H9 (cell line): ENCODE measurements at regions not wholly inside any gene's neighbourhood (a gene's known extent, or its start where the extent isn't known, plus 50 kb on each side); places are given as distances from the start of the nearest gene placed in this dataset.

Experiments
- DNase-seq: peaks from one replicate; pipeline ENCODE4 v3.0.0-alpha.2; 2017
- H2AFZ ChIP-seq: one replicate; pipeline ENCODE4 v1.6.1; 2013; ENCODE audit warnings: mild to moderate bottlenecking, low read length, control low read depth, moderate library complexity
- H2AK5ac ChIP-seq: 2 replicates; pipeline ENCODE4 v1.6.1; 2013; ENCODE audit warnings: low read length, control low read depth, mixed read lengths; ENCODE audit not compliant: insufficient read length
- H2BK120ac ChIP-seq: one replicate; pipeline ENCODE4 v1.6.1; 2013; ENCODE audit warnings: low read depth, mild to moderate bottlenecking, low read length, control low read depth, inconsistent platforms; ENCODE audit not compliant: poor library complexity, severe bottlenecking
- H2BK12ac ChIP-seq: 2 replicates; pipeline ENCODE4 v1.6.1; 2013; ENCODE audit warnings: low read length, control low read depth, mixed read lengths, low read depth; ENCODE audit not compliant: insufficient read length
- H2BK15ac ChIP-seq: 2 replicates; pipeline ENCODE4 v1.6.1; 2013; ENCODE audit warnings: low read depth, low read length, control low read depth
- H2BK20ac ChIP-seq: one replicate; pipeline ENCODE4 v1.6.1; 2013; ENCODE audit warnings: low read depth, mild to moderate bottlenecking, low read length, control low read depth, inconsistent platforms; ENCODE audit not compliant: poor library complexity, severe bottlenecking
- H2BK5ac ChIP-seq: 2 replicates; pipeline ENCODE4 v1.6.1; 2013; ENCODE audit warnings: low read length, control low read depth, mixed read lengths; ENCODE audit not compliant: insufficient read length
- H3K14ac ChIP-seq: 2 replicates; pipeline ENCODE4 v1.6.1; 2013; ENCODE audit warnings: low read length, control low read depth; ENCODE audit not compliant: insufficient read depth
- H3K18ac ChIP-seq: 2 replicates; pipeline ENCODE4 v1.6.1; 2013; ENCODE audit warnings: low read depth, mild to moderate bottlenecking, mixed read lengths, low read length, control low read depth; ENCODE audit not compliant: insufficient read length
- H3K23ac ChIP-seq: 2 replicates; pipeline ENCODE4 v1.6.1; 2013; ENCODE audit warnings: low read length, control low read depth, mixed read lengths, low read depth; ENCODE audit not compliant: insufficient read length
- H3K23me2 ChIP-seq: 2 replicates; pipeline ENCODE4 v1.6.1; 2013; ENCODE audit warnings: low read depth, mild to moderate bottlenecking, mixed read lengths, low read length, control low read depth; ENCODE audit not compliant: insufficient read length, poor library complexity, severe bottlenecking
- H3K27ac ChIP-seq: 2 replicates; pipeline ENCODE4 v1.5.1; 2013; ENCODE audit warnings: low read length, control low read depth, mixed read lengths, low read depth; ENCODE audit not compliant: insufficient read length
- H3K27me3 ChIP-seq: 2 replicates; pipeline ENCODE4 v1.6.1; 2013; ENCODE audit warnings: low read length, control low read depth, inconsistent platforms; ENCODE audit not compliant: insufficient read depth
- H3K4ac ChIP-seq: 2 replicates; pipeline ENCODE4 v1.6.1; 2013; ENCODE audit warnings: low read depth, mild to moderate bottlenecking, control low read depth, inconsistent platforms, low read length, moderate library complexity
- H3K4me1 ChIP-seq: 2 replicates; pipeline ENCODE4 v1.6.1; 2013; ENCODE audit warnings: low read length, control low read depth, inconsistent platforms; ENCODE audit not compliant: insufficient read depth
- H3K4me2 ChIP-seq: 2 replicates; pipeline ENCODE4 v1.6.1; 2013; ENCODE audit warnings: low read length, control low read depth, mixed read lengths; ENCODE audit not compliant: insufficient read length, insufficient read depth
- H3K56ac ChIP-seq: 2 replicates; pipeline ENCODE4 v1.6.1; 2013; ENCODE audit warnings: low read depth, mild to moderate bottlenecking, mixed read lengths, low read length, control low read depth; ENCODE audit not compliant: insufficient read length
- H3K79me1 ChIP-seq: 2 replicates; pipeline ENCODE4 v1.6.1; 2013; ENCODE audit warnings: low read depth, mild to moderate bottlenecking, moderate library complexity, low read length, control low read depth, inconsistent platforms; ENCODE audit not compliant: insufficient read depth, poor library complexity, severe bottlenecking
- H3K79me2 ChIP-seq: 2 replicates; pipeline ENCODE4 v1.6.1; 2013; ENCODE audit warnings: low read length, control low read depth, inconsistent platforms; ENCODE audit not compliant: insufficient read depth
- H3K9ac ChIP-seq: 2 replicates; pipeline ENCODE4 v1.6.1; 2013; ENCODE audit warnings: low read length, control low read depth, mixed read lengths; ENCODE audit not compliant: insufficient read length; ENCODE audit errors: extremely low read depth
- H3K9me3 ChIP-seq: one replicate; pipeline ENCODE4 v1.6.1; 2013; ENCODE audit warnings: low read depth, low read length, inconsistent platforms; ENCODE audit not compliant: control insufficient read depth
- H3T11ph ChIP-seq: one replicate; pipeline ENCODE4 v1.6.1; 2013; ENCODE audit warnings: mild to moderate bottlenecking, low read length, control low read depth, inconsistent platforms
- H4K20me1 ChIP-seq: one replicate; pipeline ENCODE4 v1.6.1; 2013; ENCODE audit not compliant: control insufficient read depth, insufficient read length, insufficient read depth
- H4K5ac ChIP-seq: 2 replicates; pipeline ENCODE4 v1.6.1; 2013; ENCODE audit warnings: low read depth, mild to moderate bottlenecking, mixed read lengths, low read length, control low read depth; ENCODE audit not compliant: insufficient read length
- H4K8ac ChIP-seq: replicated peaks from 2 replicates; pipeline ENCODE4 v1.6.1; 2013; ENCODE audit warnings: low read length, control low read depth, mixed read lengths, low read depth; ENCODE audit not compliant: insufficient read length
- H4K91ac ChIP-seq: 2 replicates; pipeline ENCODE4 v1.6.1; 2013; ENCODE audit warnings: low read depth, mild to moderate bottlenecking, moderate library complexity, mixed read lengths, low read length, control low read depth; ENCODE audit not compliant: insufficient read length
- H3K27ac Mint-ChIP-seq, 3 experiments: 2 replicates in 2 of 3; 3 replicates in 1 of 3; pipeline ENCODE4 v1.8.0; 2020 to 2021; ENCODE audit warnings: mixed read lengths in 3 of 3, mild to moderate bottlenecking in 1 of 3, moderate library complexity in 1 of 3
- H3K27me3 Mint-ChIP-seq: 2 replicates; pipeline ENCODE4 v1.8.0; 2021; ENCODE audit warnings: low read depth, mild to moderate bottlenecking, moderate library complexity, mixed read lengths
- H3K36me3 Mint-ChIP-seq, 3 experiments: 2 replicates in 2 of 3; 3 replicates in 1 of 3; pipeline ENCODE4 v1.8.0; 2020 to 2021; ENCODE audit warnings: low read depth in 3 of 3, mixed read lengths in 3 of 3; ENCODE audit not compliant: insufficient read depth in 1 of 3
- H3K4me1 Mint-ChIP-seq, 2 experiments: 2 replicates each; pipeline ENCODE4 v1.8.0; 2020; ENCODE audit warnings: mixed read lengths in 2 of 2
- H3K4me3 Mint-ChIP-seq, 2 experiments: 2 replicates in 1 of 2; 3 replicates in 1 of 2; pipeline ENCODE4 v1.8.0; 2020 to 2021; ENCODE audit warnings: mild to moderate bottlenecking in 2 of 2, mixed read lengths in 2 of 2, moderate library complexity in 1 of 2
- H3K9me3 Mint-ChIP-seq, 2 experiments: 2 replicates in 1 of 2; 3 replicates in 1 of 2; pipeline ENCODE4 v1.8.0; 2020; ENCODE audit warnings: mild to moderate bottlenecking in 2 of 2, mixed read lengths in 2 of 2, moderate library complexity in 1 of 2
- WGBS: extraction: QIAGEN DNeasy Blood & Tissue Kit; methylation state at CpG from one replicate; pipeline ENCODE4 v1.1.7; 2013; ENCODE audit warnings: missing lambda C conversion rate, low lambda C conversion rate, mixed read lengths; ENCODE audit not compliant: insufficient read length; ENCODE audit errors: extremely low coverage; 5-methylcytosine and 5-hydroxymethylcytosine counted together
- TF ChIP-seq, protein P1 (sequence below): fragments of 200-600 bp; sonication (generic); conservative IDR thresholded peaks from 3 replicates; pipeline ENCODE4 v1.8.0; 2021; ENCODE audit warnings: antibody characterized with exemption, mild to moderate bottlenecking

DNA sequence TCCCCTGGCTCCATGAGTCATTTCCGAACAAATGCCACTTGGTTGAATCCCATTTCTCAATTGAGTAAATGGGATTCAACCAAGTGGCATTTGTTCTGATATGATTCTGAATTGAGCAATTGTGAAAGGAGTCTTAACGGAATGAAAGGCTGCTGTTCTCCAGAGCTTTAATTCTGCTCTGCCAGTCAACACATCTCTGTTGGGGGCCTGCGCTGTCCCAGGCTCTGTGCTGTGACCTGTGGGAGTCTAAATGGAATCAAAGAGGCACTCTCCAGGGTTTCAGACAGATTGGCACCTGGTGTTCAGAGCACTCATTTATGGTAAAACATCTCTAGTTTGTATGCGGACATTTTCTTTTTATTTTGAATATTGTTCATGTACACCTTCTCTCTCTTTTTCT is 126.2 kb downstream of the WSCD1 start:
- no peak for DNase-seq
- no CpG with 5 or more reads among the region's 4 CpGs for WGBS
- no peak overlapping the region for H4K91ac ChIP-seq
- no peak overlapping the region for H2BK5ac ChIP-seq
- H3K4me1 Mint-ChIP-seq, result 0 out of 4 replicates have a peak, but pooled peaks cover 0 to 2% of the 10 kb centered on the region in 2 experiments
- no peak overlapping the region for H3K56ac ChIP-seq
- H3K27me3 Mint-ChIP-seq, result peaks cover 5% of the 10 kb centered on the region
- no peak overlapping the region for H4K8ac ChIP-seq
- no peak overlapping the region for H3T11ph ChIP-seq
- no peaks in the 10 kb centered on the region for H4K20me1 ChIP-seq
- no peak overlapping the region for H2BK15ac ChIP-seq
- no peak overlapping the region for H3K23ac ChIP-seq
- no peaks in the 10 kb centered on the region for H3K79me1 ChIP-seq
- H3K4ac ChIP-seq, result no peak overlapping the region
- no peaks in the 10 kb centered on the region for H3K9me3 ChIP-seq
- TF ChIP-seq, protein P1, sequence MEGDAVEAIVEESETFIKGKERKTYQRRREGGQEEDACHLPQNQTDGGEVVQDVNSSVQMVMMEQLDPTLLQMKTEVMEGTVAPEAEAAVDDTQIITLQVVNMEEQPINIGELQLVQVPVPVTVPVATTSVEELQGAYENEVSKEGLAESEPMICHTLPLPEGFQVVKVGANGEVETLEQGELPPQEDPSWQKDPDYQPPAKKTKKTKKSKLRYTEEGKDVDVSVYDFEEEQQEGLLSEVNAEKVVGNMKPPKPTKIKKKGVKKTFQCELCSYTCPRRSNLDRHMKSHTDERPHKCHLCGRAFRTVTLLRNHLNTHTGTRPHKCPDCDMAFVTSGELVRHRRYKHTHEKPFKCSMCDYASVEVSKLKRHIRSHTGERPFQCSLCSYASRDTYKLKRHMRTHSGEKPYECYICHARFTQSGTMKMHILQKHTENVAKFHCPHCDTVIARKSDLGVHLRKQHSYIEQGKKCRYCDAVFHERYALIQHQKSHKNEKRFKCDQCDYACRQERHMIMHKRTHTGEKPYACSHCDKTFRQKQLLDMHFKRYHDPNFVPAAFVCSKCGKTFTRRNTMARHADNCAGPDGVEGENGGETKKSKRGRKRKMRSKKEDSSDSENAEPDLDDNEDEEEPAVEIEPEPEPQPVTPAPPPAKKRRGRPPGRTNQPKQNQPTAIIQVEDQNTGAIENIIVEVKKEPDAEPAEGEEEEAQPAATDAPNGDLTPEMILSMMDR, result no peak
- H3K4me2 ChIP-seq, result no peak overlapping the region
- no peak overlapping the region for H2AFZ ChIP-seq
- no peaks in the 10 kb centered on the region for H3K23me2 ChIP-seq
- no peak overlapping the region for H2BK120ac ChIP-seq
- H3K9ac ChIP-seq, result no peak overlapping the region
- H2AK5ac ChIP-seq, result no peak overlapping the region
- no peak overlapping the region for H2BK20ac ChIP-seq
- no peak overlapping the region for H4K5ac ChIP-seq
- H3K27me3 ChIP-seq, result no peaks in the 10 kb centered on the region
- no peak overlapping the region for H3K14ac ChIP-seq
- H3K9me3 Mint-ChIP-seq, result peaks cover 14 to 19% of the 10 kb centered on the region in 2 experiments
- no peak overlapping the region for H3K4me3 Mint-ChIP-seq
- no peaks in the 10 kb centered on the region for H3K79me2 ChIP-seq
- H3K36me3 Mint-ChIP-seq, result peaks cover 5 to 16% (median 7%) of the 10 kb centered on the region in 3 experiments
- no peak overlapping the region for H2BK12ac ChIP-seq
- H3K4me1 ChIP-seq, result no peaks in the 10 kb centered on the region
- no peak overlapping the region for H3K27ac ChIP-seq
- no peak overlapping the region for H3K18ac ChIP-seq
- no peak overlapping the region for H3K27ac Mint-ChIP-seq
